SK-N-DZ (cell line): ENCODE measurements at regions not wholly inside any gene's neighbourhood (a gene's known extent, or its start where the extent isn't known, plus 50 kb on each side); places are given as distances from the start of the nearest gene placed in this dataset.

ENCODE experiments used
- DNase-seq: peaks from one replicate; pipeline ENCODE4 v3.0.0-alpha.2; 2015; ENCODE audit warnings: low spot score

GRCh38 chr10:44301781-44302355 is 83.0 kb downstream of the CXCL12 start:
- DNase-seq, result no peak

GRCh38 chr10:44300666-44301649 is 83.9 kb downstream of the CXCL12 start:
- DNase-seq, result no peak

GRCh38 chr10:44298713-44299112 is 86.2 kb downstream of the CXCL12 start:
- no peak for DNase-seq

GRCh38 chr10:44297963-44298362 is 86.9 kb downstream of the CXCL12 start:
- DNase-seq, result no peak

GRCh38 chr10:44295644-44296241 is 89.2 kb downstream of the CXCL12 start:
- DNase-seq, result no peak

- DNase-seq, result no peak
These were observed 90.0 kb downstream of the CXCL12 start for GRCh38 chr10:44294726-44295412.

- no peak for DNase-seq
These were observed 91.1 kb downstream of the CXCL12 start for GRCh38 chr10:44293842-44294241.

- no peak for DNase-seq
These were observed 91.6 kb downstream of the CXCL12 start for GRCh38 chr10:44293306-44293778.

- DNase-seq, result no peak
These were observed 92.4 kb downstream of the CXCL12 start for GRCh38 chr10:44292390-44293002.

- no peak for DNase-seq
These were observed 93.8 kb downstream of the CXCL12 start for GRCh38 chr10:44291091-44291490.

- DNase-seq, result no peak
These were observed 95.8 kb downstream of the CXCL12 start for GRCh38 chr10:44289125-44289524.

GRCh38 chr10:44287408-44287807 is 97.5 kb downstream of the CXCL12 start:
- DNase-seq, result no peak

- DNase-seq, result peak; percentile 34
These were observed 100.5 kb downstream of the CXCL12 start for GRCh38 chr10:44284198-44285084.

GRCh38 chr10:44282626-44283300 is 102.1 kb downstream of the CXCL12 start:
- no peak for DNase-seq

- no peak for DNase-seq
These were observed 103.2 kb downstream of the CXCL12 start for GRCh38 chr10:44281662-44282061.

GRCh38 chr10:44281089-44281613 is 103.7 kb downstream of the CXCL12 start:
- no peak for DNase-seq

- DNase-seq, result no peak
These were observed 104.5 kb downstream of the CXCL12 start for GRCh38 chr10:44280226-44281014.

- DNase-seq, result no peak
These were observed 105.3 kb downstream of the CXCL12 start for GRCh38 chr10:44279426-44280126.
